GM23338 (cell line): ENCODE measurements at regions not wholly inside any gene's neighbourhood (a gene's known extent, or its start where the extent isn't known, plus 50 kb on each side); places are given as distances from the start of the nearest gene placed in this dataset.

Experiments
- ATAC-seq: fragments of 200-7000 bp; cut with Tn5 transposase; 3 replicates; pipeline ENCODE4 v1.9.1; 2020
- DNase-seq: peaks from one replicate; pipeline ENCODE4 v3.0.0-alpha.2; 2015; ENCODE audit warnings: low spot score
- H2AFZ ChIP-seq: fragments of 200-600 bp; sonication (generic); 2 replicates; pipeline ENCODE4 v1.8.0; 2016; ENCODE audit warnings: antibody characterized with exemption, mild to moderate bottlenecking, moderate library complexity
- H3F3A ChIP-seq: fragments of 200-600 bp; sonication (generic); replicated peaks from 2 replicates; pipeline ENCODE4 v1.8.0; 2017; ENCODE audit warnings: antibody characterized with exemption, mixed run types, low read depth
- H3K27ac ChIP-seq: fragments of 200-600 bp; sonication (generic); 2 replicates; pipeline ENCODE4 v1.6.1; 2016; ENCODE audit warnings: low read depth
- H3K27me3 ChIP-seq: fragments of 200-600 bp; sonication (generic); 2 replicates; pipeline ENCODE4 v1.8.0; 2016; ENCODE audit warnings: mild to moderate bottlenecking, mixed run types, moderate library complexity; ENCODE audit not compliant: insufficient read depth
- H3K36me3 ChIP-seq: fragments of 200-600 bp; sonication (generic); 2 replicates; pipeline ENCODE4 v1.8.0; 2016; ENCODE audit warnings: mild to moderate bottlenecking; ENCODE audit not compliant: insufficient read depth
- H3K4me1 ChIP-seq: fragments of 200-600 bp; sonication (generic); 2 replicates; pipeline ENCODE4 v1.8.0; 2016; ENCODE audit warnings: mild to moderate bottlenecking, moderate library complexity; ENCODE audit not compliant: insufficient read depth
- H3K4me2 ChIP-seq: fragments of 200-600 bp; sonication (generic); 2 replicates; pipeline ENCODE4 v1.7.1; 2017; ENCODE audit warnings: mixed run types
- H3K4me3 ChIP-seq: fragments of 200-600 bp; sonication (generic); 2 replicates; pipeline ENCODE4 v1.6.1; 2016; ENCODE audit warnings: mixed run types
- H3K79me2 ChIP-seq: fragments of 200-600 bp; sonication (generic); replicated peaks from 2 replicates; pipeline ENCODE4 v1.8.0; 2017; ENCODE audit warnings: mild to moderate bottlenecking; ENCODE audit not compliant: insufficient read depth
- H3K9me2 ChIP-seq: fragments of 200-600 bp; sonication (generic); 2 replicates; pipeline ENCODE4 v1.8.0; 2017; ENCODE audit not compliant: insufficient read depth
- H4K20me1 ChIP-seq: fragments of 200-600 bp; sonication (generic); replicated peaks from 2 replicates; pipeline ENCODE4 v1.8.0; 2017; ENCODE audit warnings: mild to moderate bottlenecking; ENCODE audit not compliant: insufficient read depth
- H3K27ac Mint-ChIP-seq: 2 replicates; pipeline ENCODE4 v1.8.0; 2020; ENCODE audit warnings: inconsistent platforms, mild to moderate bottlenecking, moderate library complexity, mixed read lengths
- H3K27me3 Mint-ChIP-seq: 3 replicates; pipeline ENCODE4 v1.8.0; 2022; ENCODE audit warnings: low read depth, mild to moderate bottlenecking, moderate library complexity, mixed read lengths, inconsistent platforms; ENCODE audit not compliant: insufficient read depth, poor library complexity
- H3K36me3 Mint-ChIP-seq: 3 replicates; pipeline ENCODE4 v1.8.0; 2021; ENCODE audit warnings: low read depth, mild to moderate bottlenecking, inconsistent platforms, moderate library complexity, mixed read lengths
- H3K4me1 Mint-ChIP-seq: 3 replicates; pipeline ENCODE4 v1.8.0; 2020; ENCODE audit warnings: mild to moderate bottlenecking, inconsistent platforms, mixed read lengths
- H3K4me3 Mint-ChIP-seq: 3 replicates; pipeline ENCODE4 v1.8.0; 2021; ENCODE audit warnings: moderate library complexity, mild to moderate bottlenecking, inconsistent platforms, mixed read lengths
- H3K9me3 Mint-ChIP-seq: 3 replicates; pipeline ENCODE4 v1.8.0; 2020; ENCODE audit warnings: moderate library complexity, mild to moderate bottlenecking, inconsistent platforms, mixed read lengths
- CREB1 ChIP-seq: fragments of 250-450 bp; sonication (Bioruptor Pico); IDR thresholded peaks from 2 replicates; pipeline ENCODE4 v1.5.0; 2020; ENCODE audit warnings: low read depth, mild to moderate bottlenecking, moderate library complexity
- EZH2phosphoT487 ChIP-seq: fragments of 200-600 bp; sonication (generic); IDR thresholded peaks from one replicate; pipeline ENCODE4 v1.8.1; 2018; ENCODE audit warnings: antibody characterized with exemption; ENCODE audit not compliant: unreplicated experiment
- NANOG ChIP-seq: IDR thresholded peaks from 2 replicates; pipeline ENCODE4 v1.6.1; 2016; ENCODE audit warnings: antibody characterized with exemption, borderline replicate concordance
- STAT1 ChIP-seq: IDR thresholded peaks from one replicate; pipeline ENCODE4 v1.6.1; 2016; ENCODE audit warnings: antibody characterized with exemption; ENCODE audit not compliant: unreplicated experiment
- ZNF114 ChIP-seq: fragments of 250-450 bp; sonication (Bioruptor Pico); IDR thresholded peaks from 2 replicates; pipeline ENCODE4 v1.5.0; 2020; ENCODE audit warnings: mild to moderate bottlenecking, moderate library complexity
- ZNF331 ChIP-seq: fragments of 250-450 bp; sonication (Bioruptor Pico); IDR thresholded peaks from 2 replicates; pipeline ENCODE4 v1.5.0; 2020; ENCODE audit warnings: low read depth, mild to moderate bottlenecking, moderate library complexity
- TF ChIP-seq, protein P1 (sequence below), 2 experiments: fragments of 200-600 bp in 1 of 2; sonication (generic) in 1 of 2; conservative IDR thresholded peaks; 2 replicates each; pipeline versions ENCODE4 v1.5.1 to v1.6.1; 2016 to 2017; ENCODE audit warnings: antibody characterized with exemption in 2 of 2, low read depth in 2 of 2, mild to moderate bottlenecking in 2 of 2, moderate library complexity in 1 of 2
- TF ChIP-seq, protein P2 (sequence below): IDR thresholded peaks from one replicate; pipeline ENCODE4 v1.6.1; 2018; ENCODE audit warnings: antibody characterized with exemption; ENCODE audit not compliant: unreplicated experiment
- TF ChIP-seq, protein P3 (sequence below): IDR thresholded peaks from 2 replicates; pipeline ENCODE4 v1.6.1; 2016; ENCODE audit warnings: antibody characterized with exemption

DNA sequence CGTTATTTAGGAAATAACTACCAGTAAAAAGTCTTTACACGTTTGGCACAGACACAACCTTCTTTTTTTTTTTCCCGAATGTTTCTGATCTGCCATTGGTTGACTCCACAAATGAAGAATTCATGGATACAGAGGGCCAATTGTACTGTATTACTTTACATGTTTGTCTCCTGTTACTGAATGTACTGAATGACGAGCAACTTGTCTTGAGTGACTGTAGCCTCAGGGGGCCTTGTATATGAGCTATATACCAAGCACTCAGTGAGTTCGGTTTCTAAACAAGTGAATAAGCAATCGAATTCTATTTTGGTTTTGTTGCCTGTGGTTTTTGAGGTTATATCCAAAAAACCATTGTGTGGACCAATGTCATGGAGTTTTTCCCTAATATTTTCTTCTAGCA, 480.0 kb upstream of the SYT1 start (continued):
- TF ChIP-seq, protein P1, sequence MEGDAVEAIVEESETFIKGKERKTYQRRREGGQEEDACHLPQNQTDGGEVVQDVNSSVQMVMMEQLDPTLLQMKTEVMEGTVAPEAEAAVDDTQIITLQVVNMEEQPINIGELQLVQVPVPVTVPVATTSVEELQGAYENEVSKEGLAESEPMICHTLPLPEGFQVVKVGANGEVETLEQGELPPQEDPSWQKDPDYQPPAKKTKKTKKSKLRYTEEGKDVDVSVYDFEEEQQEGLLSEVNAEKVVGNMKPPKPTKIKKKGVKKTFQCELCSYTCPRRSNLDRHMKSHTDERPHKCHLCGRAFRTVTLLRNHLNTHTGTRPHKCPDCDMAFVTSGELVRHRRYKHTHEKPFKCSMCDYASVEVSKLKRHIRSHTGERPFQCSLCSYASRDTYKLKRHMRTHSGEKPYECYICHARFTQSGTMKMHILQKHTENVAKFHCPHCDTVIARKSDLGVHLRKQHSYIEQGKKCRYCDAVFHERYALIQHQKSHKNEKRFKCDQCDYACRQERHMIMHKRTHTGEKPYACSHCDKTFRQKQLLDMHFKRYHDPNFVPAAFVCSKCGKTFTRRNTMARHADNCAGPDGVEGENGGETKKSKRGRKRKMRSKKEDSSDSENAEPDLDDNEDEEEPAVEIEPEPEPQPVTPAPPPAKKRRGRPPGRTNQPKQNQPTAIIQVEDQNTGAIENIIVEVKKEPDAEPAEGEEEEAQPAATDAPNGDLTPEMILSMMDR (conservative IDR thresholded peaks at IDR 0.05; ENCODE audit: low read depth in 2 of 2), result no peak
- no peak for TF ChIP-seq STAT1
- no peak for TF ChIP-seq EZH2phosphoT487
- TF ChIP-seq, protein P2, sequence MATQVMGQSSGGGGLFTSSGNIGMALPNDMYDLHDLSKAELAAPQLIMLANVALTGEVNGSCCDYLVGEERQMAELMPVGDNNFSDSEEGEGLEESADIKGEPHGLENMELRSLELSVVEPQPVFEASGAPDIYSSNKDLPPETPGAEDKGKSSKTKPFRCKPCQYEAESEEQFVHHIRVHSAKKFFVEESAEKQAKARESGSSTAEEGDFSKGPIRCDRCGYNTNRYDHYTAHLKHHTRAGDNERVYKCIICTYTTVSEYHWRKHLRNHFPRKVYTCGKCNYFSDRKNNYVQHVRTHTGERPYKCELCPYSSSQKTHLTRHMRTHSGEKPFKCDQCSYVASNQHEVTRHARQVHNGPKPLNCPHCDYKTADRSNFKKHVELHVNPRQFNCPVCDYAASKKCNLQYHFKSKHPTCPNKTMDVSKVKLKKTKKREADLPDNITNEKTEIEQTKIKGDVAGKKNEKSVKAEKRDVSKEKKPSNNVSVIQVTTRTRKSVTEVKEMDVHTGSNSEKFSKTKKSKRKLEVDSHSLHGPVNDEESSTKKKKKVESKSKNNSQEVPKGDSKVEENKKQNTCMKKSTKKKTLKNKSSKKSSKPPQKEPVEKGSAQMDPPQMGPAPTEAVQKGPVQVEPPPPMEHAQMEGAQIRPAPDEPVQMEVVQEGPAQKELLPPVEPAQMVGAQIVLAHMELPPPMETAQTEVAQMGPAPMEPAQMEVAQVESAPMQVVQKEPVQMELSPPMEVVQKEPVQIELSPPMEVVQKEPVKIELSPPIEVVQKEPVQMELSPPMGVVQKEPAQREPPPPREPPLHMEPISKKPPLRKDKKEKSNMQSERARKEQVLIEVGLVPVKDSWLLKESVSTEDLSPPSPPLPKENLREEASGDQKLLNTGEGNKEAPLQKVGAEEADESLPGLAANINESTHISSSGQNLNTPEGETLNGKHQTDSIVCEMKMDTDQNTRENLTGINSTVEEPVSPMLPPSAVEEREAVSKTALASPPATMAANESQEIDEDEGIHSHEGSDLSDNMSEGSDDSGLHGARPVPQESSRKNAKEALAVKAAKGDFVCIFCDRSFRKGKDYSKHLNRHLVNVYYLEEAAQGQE, result no peak
- no peak for TF ChIP-seq ZNF114

DNA sequence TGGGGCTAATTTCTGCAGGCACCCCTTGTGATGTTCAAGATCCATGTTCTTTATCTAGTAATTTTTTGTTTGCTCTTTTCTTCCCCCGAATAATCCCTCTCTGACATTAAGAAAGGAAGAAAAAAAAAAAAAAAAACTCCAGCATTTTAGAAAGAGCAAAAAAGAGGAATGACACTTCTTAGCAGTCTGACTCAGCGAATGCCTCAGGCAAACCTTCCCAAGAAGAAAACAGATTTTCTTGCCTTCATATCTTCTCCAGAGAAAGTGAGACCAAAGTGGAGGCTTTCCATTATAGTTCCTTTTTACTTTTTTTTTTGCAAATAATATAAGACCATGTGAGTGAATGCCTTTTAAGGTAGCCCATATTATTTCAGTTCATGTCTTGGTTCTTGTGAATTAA, 479.0 kb upstream of the SYT1 start:
- DNase-seq (no peak), ATAC-seq (no peak)
- H3K27ac Mint-ChIP-seq, result no peak overlapping the region
- Histone ChIP-seq H3K4me1 (no peaks in the 10 kb centered on the region), H3K9me2 (no peaks in the 10 kb centered on the region), H4K20me1 (no peaks in the 10 kb centered on the region), H3K36me3 (no peaks in the 10 kb centered on the region), H3K27me3 (no peaks in the 10 kb centered on the region), H3K4me3 (no peak overlapping the region), H3F3A (no peaks in the 10 kb centered on the region), H3K79me2 (no peaks in the 10 kb centered on the region), H3K4me2 (no peak overlapping the region), H3K27ac (no peak overlapping the region), H2AFZ (no peak overlapping the region)
- no peaks in the 10 kb centered on the region; the same call in 2 of the 3 replicates for H3K9me3 Mint-ChIP-seq
- H3K27me3 Mint-ChIP-seq, result no peaks in the 10 kb centered on the region
- H3K36me3 Mint-ChIP-seq, result no peaks in the 10 kb centered on the region; the same call in 2 of the 3 replicates
- no peak overlapping the region for H3K4me3 Mint-ChIP-seq
- no peaks in the 10 kb centered on the region; the same call in 1 of the 3 replicates for H3K4me1 Mint-ChIP-seq
- TF ChIP-seq, protein P1 (conservative IDR thresholded peaks at IDR 0.05; ENCODE audit: low read depth in 2 of 2), result no peak
- TF ChIP-seq CREB1 (no peak), ZNF331 (CRISPR knock-in tag) (no peak), NANOG (no peak)
- TF ChIP-seq, protein P2, result no peak
- TF ChIP-seq, protein P3, sequence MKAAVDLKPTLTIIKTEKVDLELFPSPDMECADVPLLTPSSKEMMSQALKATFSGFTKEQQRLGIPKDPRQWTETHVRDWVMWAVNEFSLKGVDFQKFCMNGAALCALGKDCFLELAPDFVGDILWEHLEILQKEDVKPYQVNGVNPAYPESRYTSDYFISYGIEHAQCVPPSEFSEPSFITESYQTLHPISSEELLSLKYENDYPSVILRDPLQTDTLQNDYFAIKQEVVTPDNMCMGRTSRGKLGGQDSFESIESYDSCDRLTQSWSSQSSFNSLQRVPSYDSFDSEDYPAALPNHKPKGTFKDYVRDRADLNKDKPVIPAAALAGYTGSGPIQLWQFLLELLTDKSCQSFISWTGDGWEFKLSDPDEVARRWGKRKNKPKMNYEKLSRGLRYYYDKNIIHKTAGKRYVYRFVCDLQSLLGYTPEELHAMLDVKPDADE, result no peak
